ENCODE measurements at regions not wholly inside any gene's neighbourhood (a gene's known extent, or its start where the extent isn't known, plus 50 kb on each side); places are given as distances from the start of the nearest gene placed in this dataset.

DNA sequence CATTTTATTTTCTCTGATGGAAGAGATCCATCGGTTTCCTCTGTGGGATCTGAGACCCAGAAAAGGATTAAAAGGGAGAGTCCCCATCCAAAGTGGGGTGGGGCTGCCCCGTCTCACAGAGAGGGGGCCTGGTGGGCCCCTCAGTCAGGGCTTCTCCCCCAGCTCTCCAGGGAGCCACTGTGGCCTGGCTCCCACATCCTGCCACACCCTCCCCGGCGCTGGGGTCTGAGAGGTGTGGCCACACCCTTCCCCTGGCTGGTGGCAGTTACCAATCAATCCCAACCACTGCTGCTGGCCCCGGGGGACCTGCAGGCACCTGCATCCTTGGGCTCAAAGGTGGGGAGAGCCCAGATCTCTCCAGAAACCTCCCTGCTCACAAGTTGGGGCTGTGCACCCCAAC lies 161.8 kb upstream of the IQSEC1 start:
- TF ChIP-seq CTCF (IDR thresholded peaks at IDR 0.05) (no peak), POLR2A (IDR thresholded peaks at IDR 0.05) (no peak)

Measured in Peyer's patch (tissue), 4 donors.